Stimulated activated CD8-positive, alpha-beta memory T cell treated with anti-CD3 and anti-CD28 coated beads, Interleukin-2, amount 100 ng/mL, for 48 hours (primary cell): ENCODE measurements at regions not wholly inside any gene's neighbourhood (a gene's known extent, or its start where the extent isn't known, plus 50 kb on each side); places are given as distances from the start of the nearest gene placed in this dataset.

Experiments used
- DNase-seq, 2 donors: peaks; one replicate each; pipeline ENCODE4 v3.0.0-alpha.2; 2020; ENCODE audit warnings: low read depth in 2 of 2

GRCh38 chr17:70230850-70231640, 61.7 kb downstream of the KCNJ2 start:
- no peak for DNase-seq

- DNase-seq = no peak
Measured at GRCh38 chr17:70232466-70232865, 63.1 kb downstream of the KCNJ2 start.

DNA sequence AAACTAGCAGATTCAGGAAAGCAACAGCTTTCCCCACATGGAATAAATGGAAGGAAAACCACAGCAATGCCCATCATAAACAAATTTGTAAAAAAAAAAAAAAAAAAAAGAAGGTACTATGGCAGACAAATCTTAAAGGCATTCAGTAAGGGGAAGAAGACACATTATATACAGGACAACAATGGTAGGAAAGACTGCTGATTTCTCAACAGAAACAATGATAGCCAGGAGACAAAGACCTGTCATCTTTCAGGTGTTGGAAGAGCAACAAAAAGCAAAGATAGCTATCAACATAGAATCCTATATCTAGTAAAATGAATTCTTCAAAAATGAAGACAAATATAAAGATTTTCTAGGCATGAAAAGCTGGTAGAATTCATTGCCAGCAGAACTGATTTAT, 65.9 kb downstream of the KCNJ2 start:
- DNase-seq = no peak

GRCh38 chr17:70238228-70238627, 68.9 kb downstream of the KCNJ2 start:
- DNase-seq = no peak

DNA sequence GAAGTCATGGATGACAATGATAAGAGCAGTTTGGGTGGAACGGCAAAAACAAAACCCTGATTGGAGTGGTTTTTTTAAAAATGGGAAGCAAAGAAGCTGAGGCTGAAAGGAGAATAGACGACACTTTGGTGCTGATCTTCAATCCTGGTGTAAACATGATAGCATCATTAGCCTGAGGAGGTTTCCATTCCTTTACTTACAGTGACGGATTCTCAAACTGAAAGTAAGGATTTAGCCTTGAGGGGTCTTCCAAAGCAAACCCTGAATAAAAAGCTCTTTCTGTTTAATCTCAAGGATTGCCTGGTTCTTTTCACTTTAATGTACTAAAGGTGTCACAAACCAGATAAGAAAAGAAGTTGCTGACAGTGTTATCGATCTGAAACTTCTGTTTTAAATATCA, 69.3 kb downstream of the KCNJ2 start:
- DNase-seq = no peak

DNA sequence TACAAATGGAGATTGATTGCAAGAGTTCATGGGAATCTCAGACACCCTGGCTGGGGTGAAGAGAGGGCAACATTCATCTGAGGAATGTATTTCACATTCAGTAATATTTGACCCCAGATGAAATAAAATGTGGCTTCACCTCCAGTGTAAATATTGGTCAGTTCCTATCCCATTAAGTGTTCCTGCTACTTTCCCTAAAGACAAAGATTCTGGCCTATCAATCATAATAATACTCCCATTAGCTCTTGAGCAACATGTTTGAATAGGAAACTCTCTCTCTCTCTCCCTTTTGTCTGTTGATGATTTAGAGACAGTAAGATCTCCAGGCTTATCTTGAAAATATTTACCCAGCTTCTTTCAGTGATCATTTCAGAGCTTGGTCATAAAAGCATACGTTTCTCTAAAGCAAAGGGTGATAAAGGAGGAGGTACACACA, 70.1 kb downstream of the KCNJ2 start:
- no peak for DNase-seq

- no peak for DNase-seq
Measured at GRCh38 chr17:70241071-70241470, 71.7 kb downstream of the KCNJ2 start.

DNA sequence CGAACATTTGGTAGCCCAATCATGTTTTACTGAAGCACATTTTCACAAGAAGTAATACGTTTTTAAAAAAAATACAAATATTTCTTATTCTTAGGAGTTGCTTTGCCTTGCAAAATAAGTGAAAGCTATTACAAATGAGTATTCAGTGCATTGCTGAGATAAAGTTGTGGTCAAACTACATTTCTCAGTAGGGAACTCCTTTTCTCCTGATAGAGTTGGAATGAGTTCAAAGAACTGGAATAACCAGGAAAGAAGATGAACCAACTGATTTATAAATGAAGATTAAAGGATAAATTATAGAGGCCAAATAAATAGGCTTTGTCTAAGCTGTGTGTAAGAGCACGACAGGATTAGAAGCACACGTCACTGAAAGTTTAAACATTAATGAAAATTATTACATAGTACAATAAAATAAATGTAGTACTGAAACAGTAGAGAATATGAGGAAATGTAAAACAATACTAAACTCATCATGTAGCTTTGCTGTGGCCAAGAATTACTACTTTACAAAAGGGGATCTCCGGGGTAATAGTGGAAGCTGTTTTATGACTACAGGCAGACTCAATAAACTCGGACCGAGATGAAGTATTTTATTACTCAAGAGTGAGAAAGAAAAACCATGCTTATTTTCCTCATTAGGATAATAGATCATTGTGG, 73.6 kb downstream of the KCNJ2 start:
- no peak for DNase-seq

DNA sequence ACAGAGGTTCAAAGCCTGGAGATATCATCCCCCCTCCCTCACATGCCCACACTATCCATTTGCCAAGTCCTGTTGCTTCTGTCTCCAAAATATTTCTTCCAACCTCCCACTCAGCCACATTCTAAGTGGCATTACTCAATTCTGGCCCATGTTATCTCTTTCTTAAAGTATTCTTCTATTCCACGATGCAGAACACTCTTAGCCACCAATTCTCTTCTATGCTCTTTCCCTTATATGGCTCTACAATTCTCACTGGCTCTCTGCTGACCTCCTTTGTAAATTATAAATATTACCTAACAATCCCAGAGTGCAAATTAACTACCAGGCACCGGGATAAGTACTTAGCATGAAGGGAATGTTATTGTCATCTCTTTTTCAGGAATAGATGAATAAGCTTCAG, 82.4 kb downstream of the KCNJ2 start:
- no peak for DNase-seq

DNA sequence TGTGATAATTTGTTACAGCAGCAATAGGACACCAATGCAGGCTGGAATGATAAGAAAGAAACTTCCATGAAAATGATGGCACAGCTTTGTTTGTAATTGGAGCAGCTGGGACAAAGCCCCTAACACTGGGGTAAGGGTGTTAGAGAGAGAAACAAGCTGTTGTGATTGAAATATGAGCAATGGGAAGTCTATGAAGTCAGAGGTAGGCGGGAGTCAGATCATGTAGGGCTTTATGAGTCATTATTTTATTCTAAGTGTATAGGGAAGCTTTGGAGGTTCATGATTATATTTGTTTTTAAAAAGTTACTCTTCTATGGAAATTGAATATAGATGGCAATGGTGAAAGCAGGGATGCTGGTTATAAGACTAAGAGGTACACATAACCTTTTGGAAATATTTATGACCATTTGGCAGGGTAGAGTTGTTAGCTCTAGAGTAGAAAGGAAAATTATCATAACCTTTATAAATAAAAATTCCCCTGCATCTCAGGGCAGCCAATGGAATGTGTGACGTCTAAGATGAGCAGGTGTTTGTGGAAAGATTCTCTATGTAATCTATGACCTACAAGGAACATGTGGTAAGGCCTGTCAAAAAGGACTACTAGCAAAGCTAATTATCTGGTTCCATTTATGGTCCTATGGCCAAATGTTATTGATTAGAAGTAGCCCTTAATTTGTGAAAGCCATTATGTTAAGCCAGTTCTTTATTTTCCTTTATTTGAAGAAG, 85.6 kb downstream of the KCNJ2 start:
- no peak for DNase-seq

DNA sequence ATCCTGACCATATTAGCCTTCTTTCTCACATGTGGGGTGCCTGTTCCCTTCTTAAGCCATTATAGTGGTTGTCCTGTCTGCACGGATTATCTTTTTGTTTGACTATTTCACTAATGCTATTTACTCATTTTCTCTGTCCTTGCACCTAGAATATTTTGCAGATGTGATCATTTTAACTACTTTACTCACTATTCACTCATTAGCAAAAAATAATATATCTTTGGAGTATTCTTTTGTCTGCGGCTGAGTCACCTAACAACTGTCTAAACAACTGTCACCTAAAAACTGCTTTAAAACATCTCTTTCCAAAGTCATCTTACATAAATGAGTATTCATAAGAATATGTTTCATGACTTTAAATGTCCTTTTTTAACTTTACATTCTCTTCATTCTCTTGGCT, 87.4 kb downstream of the KCNJ2 start:
- no peak for DNase-seq

DNA sequence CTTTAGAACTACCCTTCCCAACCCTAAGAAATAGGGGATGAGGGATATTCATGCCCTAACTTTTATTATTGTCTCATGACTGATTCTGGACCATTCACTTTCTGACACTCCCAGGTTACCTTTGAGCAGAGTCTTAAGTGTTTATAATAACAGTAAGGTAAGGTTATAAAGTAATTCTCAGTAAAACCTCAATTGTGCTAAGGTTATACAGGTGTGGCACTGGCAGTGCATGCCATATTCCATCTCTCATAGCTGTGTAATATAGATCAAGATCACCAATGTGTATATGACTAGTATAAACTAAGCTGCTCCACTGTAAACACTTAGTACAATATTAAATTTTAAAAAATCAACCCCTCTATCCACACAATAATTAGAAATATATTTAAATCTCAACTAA, 89.1 kb downstream of the KCNJ2 start:
- no peak for DNase-seq

GRCh38 chr17:70259400-70259799, 90.1 kb downstream of the KCNJ2 start:
- no peak for DNase-seq

GRCh38 chr17:70261170-70261569, 91.8 kb downstream of the KCNJ2 start:
- DNase-seq = no peak

DNA sequence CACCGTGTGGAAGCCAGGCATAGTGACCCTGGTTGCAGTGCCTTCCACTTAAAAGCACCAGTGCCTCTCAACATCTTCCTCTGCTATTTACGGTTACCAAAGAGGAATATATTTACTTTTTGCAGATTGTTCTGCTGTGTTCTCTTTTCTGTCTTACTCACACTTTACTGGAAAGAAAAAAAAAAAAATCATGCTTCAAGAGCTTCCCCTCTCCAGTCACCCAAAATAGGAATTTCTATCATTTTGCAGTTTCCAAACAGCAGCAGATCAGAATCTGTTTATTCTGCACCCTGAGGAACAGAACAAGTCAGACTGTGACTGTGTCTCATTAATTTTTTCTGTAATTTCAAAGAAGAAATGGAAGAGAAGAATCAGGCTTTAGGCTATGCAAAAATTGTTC, 96.1 kb downstream of the KCNJ2 start:
- DNase-seq = no peak

GRCh38 chr17:70266394-70266793, 97.1 kb downstream of the KCNJ2 start:
- no peak for DNase-seq

DNA sequence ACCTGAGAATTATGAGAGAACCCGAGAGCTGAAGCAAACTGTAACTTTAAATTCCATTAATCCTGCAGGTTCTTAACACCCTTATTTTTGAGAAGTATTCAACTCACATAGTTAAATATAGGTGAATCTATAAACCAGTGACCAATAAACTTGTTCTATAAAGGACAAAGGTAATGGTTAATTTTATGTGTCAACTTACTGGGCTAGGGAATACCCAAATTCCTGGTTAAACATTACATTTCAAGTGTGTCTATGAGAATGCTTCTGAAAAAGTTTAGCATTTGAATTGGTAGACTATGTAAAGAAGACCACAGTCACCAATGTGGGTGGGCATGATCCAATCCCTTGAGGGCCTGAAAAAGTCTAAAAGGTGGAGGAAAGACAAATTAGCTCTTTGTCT, 99.1 kb downstream of the KCNJ2 start:
- no peak for DNase-seq

DNA sequence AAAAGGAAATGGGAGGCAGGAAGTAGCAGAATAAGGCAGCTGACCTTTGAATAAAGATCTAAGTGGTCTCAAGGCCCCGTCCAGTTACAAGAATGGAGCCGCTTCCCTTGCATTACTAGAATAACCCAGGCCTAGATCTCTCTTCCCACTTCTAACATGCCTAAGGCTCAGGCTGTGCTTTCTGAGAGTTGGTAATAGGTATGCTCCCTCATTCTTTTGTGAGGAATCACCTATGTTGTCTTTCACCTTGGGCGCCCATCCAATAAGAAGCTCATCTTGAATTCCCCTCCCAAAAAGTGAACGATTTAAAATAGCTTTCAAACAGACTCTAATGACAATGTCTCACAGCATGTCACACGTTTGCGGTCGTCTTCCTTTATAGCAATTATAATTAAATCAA, 101.2 kb downstream of the KCNJ2 start:
- DNase-seq = no peak

DNA sequence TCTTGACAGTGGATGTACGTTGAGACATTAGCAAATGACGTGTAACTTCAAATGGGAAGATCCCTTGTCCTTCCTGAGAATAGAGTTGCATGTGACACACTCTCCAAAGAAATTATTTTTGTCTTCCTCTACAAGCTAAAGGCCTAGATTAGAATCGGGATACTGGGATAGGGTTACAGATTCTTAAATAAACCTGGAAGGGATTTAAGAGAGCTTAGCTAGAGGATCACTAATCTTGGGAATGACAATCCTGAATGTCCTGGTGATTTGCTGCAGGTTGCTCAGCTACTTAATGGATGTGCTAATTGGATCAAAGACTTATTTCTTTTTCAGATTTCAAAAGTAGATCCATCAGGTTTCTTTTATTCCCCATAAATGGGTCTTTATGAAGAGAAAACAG, 101.9 kb downstream of the KCNJ2 start:
- DNase-seq = no peak

GRCh38 chr17:70271672-70272071, 102.3 kb downstream of the KCNJ2 start:
- DNase-seq = no peak

- no peak for DNase-seq
Measured at GRCh38 chr17:70274255-70274654, 104.9 kb downstream of the KCNJ2 start.

GRCh38 chr17:70276906-70277305, 107.6 kb downstream of the KCNJ2 start:
- DNase-seq = no peak
